ENCODE measurements at regions not wholly inside any gene's neighbourhood (a gene's known extent, or its start where the extent isn't known, plus 50 kb on each side); places are given as distances from the start of the nearest gene placed in this dataset.

- DNase-seq (ENCODE audit: low read depth) = no peak
- no peak overlapping the region for H3K9ac ChIP-seq (ENCODE audit: low read length)
- H3K36me3 ChIP-seq (ENCODE audit: control insufficient read depth, insufficient read depth, low read length, severe bottlenecking) = no peaks in the 10 kb centered on the region
- H3K27me3 ChIP-seq (replicated peaks; ENCODE audit: control insufficient read depth, insufficient read depth, low read length) = no peaks in the 10 kb centered on the region
- H3K4me3 ChIP-seq (ENCODE audit: low read length) = no peak overlapping the region
- no peaks in the 10 kb centered on the region for H3K9me3 ChIP-seq (ENCODE audit: control insufficient read depth, low read length)
- H3K4me1 ChIP-seq (ENCODE audit: control insufficient read depth, insufficient read depth, low read length) = no peaks in the 10 kb centered on the region
These were observed 210.1 kb upstream of the FUT9 start for GRCh38 chr6:95805699-95806098.

- Histone ChIP-seq H3K9ac (ENCODE audit: low read length) (no peak overlapping the region), H3K36me3 (ENCODE audit: control insufficient read depth, insufficient read depth, low read length, severe bottlenecking) (no peaks in the 10 kb centered on the region), H3K27me3 (replicated peaks; ENCODE audit: control insufficient read depth, insufficient read depth, low read length) (no peaks in the 10 kb centered on the region), H3K4me1 (ENCODE audit: control insufficient read depth, insufficient read depth, low read length) (no peaks in the 10 kb centered on the region), H3K9me3 (ENCODE audit: control insufficient read depth, low read length) (no peaks in the 10 kb centered on the region), H3K4me3 (ENCODE audit: low read length) (no peak overlapping the region)
- DNase-seq (ENCODE audit: low read depth) = no peak
These were observed 200.3 kb upstream of the FUT9 start for GRCh38 chr6:95815389-95816056.

- Histone ChIP-seq H3K4me3 (ENCODE audit: low read length) (no peak overlapping the region), H3K27me3 (replicated peaks; ENCODE audit: control insufficient read depth, insufficient read depth, low read length) (no peaks in the 10 kb centered on the region), H3K4me1 (ENCODE audit: control insufficient read depth, insufficient read depth, low read length) (no peaks in the 10 kb centered on the region), H3K9ac (ENCODE audit: low read length) (no peak overlapping the region), H3K9me3 (ENCODE audit: control insufficient read depth, low read length) (no peaks in the 10 kb centered on the region), H3K36me3 (ENCODE audit: control insufficient read depth, insufficient read depth, low read length, severe bottlenecking) (no peaks in the 10 kb centered on the region)
- DNase-seq (ENCODE audit: low read depth) = no peak
These were observed 196.3 kb upstream of the FUT9 start for GRCh38 chr6:95819461-95819860.

- DNase-seq (ENCODE audit: low read depth) = no peak
- Histone ChIP-seq H3K9me3 (ENCODE audit: control insufficient read depth, low read length) (no peaks in the 10 kb centered on the region), H3K36me3 (ENCODE audit: control insufficient read depth, insufficient read depth, low read length, severe bottlenecking) (no peaks in the 10 kb centered on the region), H3K4me1 (ENCODE audit: control insufficient read depth, insufficient read depth, low read length) (no peaks in the 10 kb centered on the region), H3K9ac (ENCODE audit: low read length) (no peak overlapping the region), H3K27me3 (replicated peaks; ENCODE audit: control insufficient read depth, insufficient read depth, low read length) (no peaks in the 10 kb centered on the region), H3K4me3 (ENCODE audit: low read length) (no peak overlapping the region)
These were observed 195.8 kb upstream of the FUT9 start for GRCh38 chr6:95819939-95820338.

GRCh38 chr6:95830859-95831557, 184.8 kb upstream of the FUT9 start:
- no peak overlapping the region for H3K9ac ChIP-seq (ENCODE audit: low read length)
- no peaks in the 10 kb centered on the region for H3K36me3 ChIP-seq (ENCODE audit: control insufficient read depth, insufficient read depth, low read length, severe bottlenecking)
- H3K4me1 ChIP-seq (ENCODE audit: control insufficient read depth, insufficient read depth, low read length) = no peaks in the 10 kb centered on the region
- H3K4me3 ChIP-seq (ENCODE audit: low read length) = no peak overlapping the region
- no peaks in the 10 kb centered on the region for H3K27me3 ChIP-seq (replicated peaks; ENCODE audit: control insufficient read depth, insufficient read depth, low read length)
- H3K9me3 ChIP-seq (ENCODE audit: control insufficient read depth, low read length) = peaks cover 4% of the 10 kb centered on the region
- no peak for DNase-seq (ENCODE audit: low read depth)

- H3K4me3 ChIP-seq (ENCODE audit: low read length) = no peak overlapping the region
- no peaks in the 10 kb centered on the region for H3K9me3 ChIP-seq (ENCODE audit: control insufficient read depth, low read length)
- H3K27me3 ChIP-seq (replicated peaks; ENCODE audit: control insufficient read depth, insufficient read depth, low read length) = no peaks in the 10 kb centered on the region
- H3K36me3 ChIP-seq (ENCODE audit: control insufficient read depth, insufficient read depth, low read length, severe bottlenecking) = no peaks in the 10 kb centered on the region
- H3K4me1 ChIP-seq (ENCODE audit: control insufficient read depth, insufficient read depth, low read length) = no peaks in the 10 kb centered on the region
- no peak overlapping the region for H3K9ac ChIP-seq (ENCODE audit: low read length)
- DNase-seq (ENCODE audit: low read depth) = no peak
These were observed 177.9 kb upstream of the FUT9 start for GRCh38 chr6:95837890-95838289.

GRCh38 chr6:95841560-95841959, 174.2 kb upstream of the FUT9 start:
- no peaks in the 10 kb centered on the region for H3K36me3 ChIP-seq (ENCODE audit: control insufficient read depth, insufficient read depth, low read length, severe bottlenecking)
- H3K4me3 ChIP-seq (ENCODE audit: low read length) = no peak overlapping the region
- H3K9ac ChIP-seq (ENCODE audit: low read length) = no peak overlapping the region
- DNase-seq (ENCODE audit: low read depth) = no peak
- no peaks in the 10 kb centered on the region for H3K9me3 ChIP-seq (ENCODE audit: control insufficient read depth, low read length)
- no peaks in the 10 kb centered on the region for H3K27me3 ChIP-seq (replicated peaks; ENCODE audit: control insufficient read depth, insufficient read depth, low read length)
- H3K4me1 ChIP-seq (ENCODE audit: control insufficient read depth, insufficient read depth, low read length) = no peaks in the 10 kb centered on the region

GRCh38 chr6:95846652-95847051, 169.1 kb upstream of the FUT9 start:
- Histone ChIP-seq H3K9ac (ENCODE audit: low read length) (no peak overlapping the region), H3K27me3 (replicated peaks; ENCODE audit: control insufficient read depth, insufficient read depth, low read length) (no peaks in the 10 kb centered on the region), H3K9me3 (ENCODE audit: control insufficient read depth, low read length) (no peaks in the 10 kb centered on the region), H3K4me3 (ENCODE audit: low read length) (no peak overlapping the region), H3K36me3 (ENCODE audit: control insufficient read depth, insufficient read depth, low read length, severe bottlenecking) (no peaks in the 10 kb centered on the region), H3K4me1 (ENCODE audit: control insufficient read depth, insufficient read depth, low read length) (no peaks in the 10 kb centered on the region)
- DNase-seq (ENCODE audit: low read depth) = no peak

GRCh38 chr6:95847061-95847460, 168.7 kb upstream of the FUT9 start:
- Histone ChIP-seq H3K4me3 (ENCODE audit: low read length) (no peak overlapping the region), H3K9ac (ENCODE audit: low read length) (no peak overlapping the region), H3K9me3 (ENCODE audit: control insufficient read depth, low read length) (no peaks in the 10 kb centered on the region), H3K36me3 (ENCODE audit: control insufficient read depth, insufficient read depth, low read length, severe bottlenecking) (no peaks in the 10 kb centered on the region), H3K4me1 (ENCODE audit: control insufficient read depth, insufficient read depth, low read length) (no peaks in the 10 kb centered on the region), H3K27me3 (replicated peaks; ENCODE audit: control insufficient read depth, insufficient read depth, low read length) (no peaks in the 10 kb centered on the region)
- DNase-seq (ENCODE audit: low read depth) = no peak

GRCh38 chr6:95848717-95849116, 167.1 kb upstream of the FUT9 start:
- Histone ChIP-seq H3K27me3 (replicated peaks; ENCODE audit: control insufficient read depth, insufficient read depth, low read length) (no peaks in the 10 kb centered on the region), H3K9ac (ENCODE audit: low read length) (no peak overlapping the region), H3K4me3 (ENCODE audit: low read length) (no peak overlapping the region), H3K9me3 (ENCODE audit: control insufficient read depth, low read length) (no peaks in the 10 kb centered on the region), H3K36me3 (ENCODE audit: control insufficient read depth, insufficient read depth, low read length, severe bottlenecking) (no peaks in the 10 kb centered on the region), H3K4me1 (ENCODE audit: control insufficient read depth, insufficient read depth, low read length) (no peaks in the 10 kb centered on the region)
- no peak for DNase-seq (ENCODE audit: low read depth)

GRCh38 chr6:95856876-95857364, 158.9 kb upstream of the FUT9 start:
- Histone ChIP-seq H3K36me3 (ENCODE audit: control insufficient read depth, insufficient read depth, low read length, severe bottlenecking) (no peaks in the 10 kb centered on the region), H3K27me3 (replicated peaks; ENCODE audit: control insufficient read depth, insufficient read depth, low read length) (no peaks in the 10 kb centered on the region), H3K4me1 (ENCODE audit: control insufficient read depth, insufficient read depth, low read length) (no peaks in the 10 kb centered on the region), H3K9ac (ENCODE audit: low read length) (no peak overlapping the region), H3K4me3 (ENCODE audit: low read length) (no peak overlapping the region), H3K9me3 (ENCODE audit: control insufficient read depth, low read length) (no peaks in the 10 kb centered on the region)
- DNase-seq (ENCODE audit: low read depth) = no peak
